Left cardiac atrium (tissue), 4 donors: ENCODE measurements at regions not wholly inside any gene's neighbourhood (a gene's known extent, or its start where the extent isn't known, plus 50 kb on each side); places are given as distances from the start of the nearest gene placed in this dataset.

ENCODE experiments used
- ATAC-seq, 2 donors: fragments of 200-7000 bp; cut with Tn5 transposase; one replicate each; pipeline ENCODE4 v1.9.1; 2020; ENCODE audit warnings: mild to moderate bottlenecking in 2 of 2, moderate library complexity in 2 of 2
- DNase-seq: peaks from one replicate; pipeline ENCODE4 v3.0.0-alpha.2; 2020
- intact Hi-C, 2 donors: fragments of 100-400 bp; cut with DNase I; formaldehyde crosslinking; loops; one replicate each; pipeline versions ENCODE4 v1.14.1 to v1.15.1; 2022 to 2023
- donor health status: DM: no; HTN: yes; CAD: no.
- donor health status: DM: no; HTN: yes; CAD: no; lungs with severe emphysema.
- donor health status: DM: yes; HTN: yes; CAD: no.
- donor health status: Dilated cardiomyopathy.

GRCh38 chr18:5091741-5092140, 105.3 kb downstream of the AKAIN1 start:
- intact Hi-C loops, result no loop called here
- ATAC-seq (no peak), DNase-seq (no peak)

GRCh38 chr18:5075297-5075696, 121.8 kb downstream of the AKAIN1 start:
- no peak for DNase-seq
- no peak for ATAC-seq
- intact Hi-C loops, result no loop called here

GRCh38 chr18:5073026-5073944, 123.8 kb downstream of the AKAIN1 start:
- DNase-seq (no peak), ATAC-seq (peak; percentile 40 to 72)
- intact Hi-C loops, result loop anchor here in 1 of 2 donors (5.0 kb wide), 1 partner anchor 769 kb away; no protein-coding TSS in a partner anchor

GRCh38 chr18:5068851-5069250, 128.2 kb downstream of the AKAIN1 start:
- DNase-seq, result no peak
- ATAC-seq, result no peak
- intact Hi-C loops, result no loop called here

GRCh38 chr18:5066380-5066977, 130.6 kb downstream of the AKAIN1 start:
- ATAC-seq, result no peak
- DNase-seq, result no peak
- intact Hi-C loops, result no loop called here

- no peak for ATAC-seq
- no peak for DNase-seq
- intact Hi-C loops, result no loop called here
Observed at GRCh38 chr18:5065615-5066014, 131.4 kb downstream of the AKAIN1 start.

- intact Hi-C loops, result no loop called here
- no peak for ATAC-seq
- no peak for DNase-seq
Observed at GRCh38 chr18:5064841-5065370, 132.2 kb downstream of the AKAIN1 start.

- ATAC-seq (no peak), DNase-seq (no peak)
- intact Hi-C loops, result no loop called here
Observed at GRCh38 chr18:5061785-5062184, 135.3 kb downstream of the AKAIN1 start.

GRCh38 chr18:5060543-5060942, 136.5 kb downstream of the AKAIN1 start:
- DNase-seq (no peak), ATAC-seq (no peak)
- intact Hi-C loops, result no loop called here

- ATAC-seq, result no peak
- DNase-seq, result no peak
- intact Hi-C loops, result loop anchor here (5.0 kb wide), 1 partner anchor 952 kb away; no protein-coding TSS in a partner anchor
Observed at GRCh38 chr18:5059696-5060032, 137.4 kb downstream of the AKAIN1 start.

GRCh38 chr18:5058768-5059695, 138.0 kb downstream of the AKAIN1 start:
- ATAC-seq, result peak; percentile 38 to 68
- intact Hi-C loops, result loop anchor here (5.0 kb wide), 1 partner anchor 952 kb away; no protein-coding TSS in a partner anchor
- no peak for DNase-seq

GRCh38 chr18:5057386-5058348, 139.4 kb downstream of the AKAIN1 start:
- peak; percentile 43 for DNase-seq

GRCh38 chr18:5052491-5052890, 144.6 kb downstream of the AKAIN1 start:
- intact Hi-C loops, result no loop called here
- DNase-seq (no peak), ATAC-seq (no peak)

More at GRCh38 chr18:5057386-5058348, 139.4 kb downstream of the AKAIN1 start:
- ATAC-seq, result peak in 1 of 2 donors; percentile 83
- intact Hi-C loops, result loop anchor here (5.0 kb wide), 1 partner anchor 950 kb away; no protein-coding TSS in a partner anchor

GRCh38 chr18:5051207-5051606, 145.8 kb downstream of the AKAIN1 start:
- DNase-seq, result no peak
- intact Hi-C loops, result no loop called here
- ATAC-seq, result no peak

GRCh38 chr18:5049124-5049523, 147.9 kb downstream of the AKAIN1 start:
- ATAC-seq, result no peak
- intact Hi-C loops, result no loop called here
- DNase-seq, result no peak

GRCh38 chr18:5040476-5040875, 156.6 kb downstream of the AKAIN1 start:
- intact Hi-C loops, result no loop called here
- ATAC-seq (no peak), DNase-seq (no peak)

- ATAC-seq (no peak), DNase-seq (no peak)
- intact Hi-C loops, result no loop called here
Observed at GRCh38 chr18:5036523-5036922, 160.5 kb downstream of the AKAIN1 start.

GRCh38 chr18:5031216-5031615, 165.8 kb downstream of the AKAIN1 start:
- no peak for ATAC-seq
- DNase-seq, result no peak
- intact Hi-C loops, result no loop called here
